ENCODE measurements at regions not wholly inside any gene's neighbourhood (a gene's known extent, or its start where the extent isn't known, plus 50 kb on each side); places are given as distances from the start of the nearest gene placed in this dataset.
"Not testable (repeated sequence)": the region's sequence is repeated elsewhere in the genome, so short reads cannot be mapped to it uniquely, and the experiment has no call there.

GRCh38 chr1:8230292-8230621, 87.7 kb upstream of the SLC45A1 start:
- H3K4me3 ChIP-seq (ENCODE audit: low read depth, low read length): no peak overlapping the region
- DNase-seq (ENCODE audit: low read depth): no peak
- TF ChIP-seq, protein P1, sequence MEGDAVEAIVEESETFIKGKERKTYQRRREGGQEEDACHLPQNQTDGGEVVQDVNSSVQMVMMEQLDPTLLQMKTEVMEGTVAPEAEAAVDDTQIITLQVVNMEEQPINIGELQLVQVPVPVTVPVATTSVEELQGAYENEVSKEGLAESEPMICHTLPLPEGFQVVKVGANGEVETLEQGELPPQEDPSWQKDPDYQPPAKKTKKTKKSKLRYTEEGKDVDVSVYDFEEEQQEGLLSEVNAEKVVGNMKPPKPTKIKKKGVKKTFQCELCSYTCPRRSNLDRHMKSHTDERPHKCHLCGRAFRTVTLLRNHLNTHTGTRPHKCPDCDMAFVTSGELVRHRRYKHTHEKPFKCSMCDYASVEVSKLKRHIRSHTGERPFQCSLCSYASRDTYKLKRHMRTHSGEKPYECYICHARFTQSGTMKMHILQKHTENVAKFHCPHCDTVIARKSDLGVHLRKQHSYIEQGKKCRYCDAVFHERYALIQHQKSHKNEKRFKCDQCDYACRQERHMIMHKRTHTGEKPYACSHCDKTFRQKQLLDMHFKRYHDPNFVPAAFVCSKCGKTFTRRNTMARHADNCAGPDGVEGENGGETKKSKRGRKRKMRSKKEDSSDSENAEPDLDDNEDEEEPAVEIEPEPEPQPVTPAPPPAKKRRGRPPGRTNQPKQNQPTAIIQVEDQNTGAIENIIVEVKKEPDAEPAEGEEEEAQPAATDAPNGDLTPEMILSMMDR (conservative IDR thresholded peaks at IDR 0.05; ENCODE audit: low read depth, low read length): no peak

DNA sequence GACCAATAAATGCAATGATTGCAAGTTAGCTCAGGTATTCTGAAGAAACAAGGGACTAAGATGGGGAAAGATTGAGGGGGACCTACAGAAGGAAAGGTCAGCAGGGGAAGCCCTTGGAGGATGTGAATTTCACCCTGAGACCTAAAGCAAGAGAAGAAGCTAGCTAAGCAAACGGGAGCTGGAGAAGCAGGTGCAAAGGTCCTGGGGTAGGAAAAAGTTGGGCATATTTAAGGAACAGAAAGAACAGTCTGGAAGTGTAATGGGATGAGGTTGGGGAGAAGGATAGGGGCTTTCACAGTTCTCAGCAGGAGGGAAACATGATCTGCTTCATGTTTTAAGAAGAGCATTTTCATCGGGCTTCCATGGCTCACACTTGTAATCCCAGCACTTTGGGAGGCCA, 89.7 kb upstream of the SLC45A1 start:
- TF ChIP-seq, protein P1 (conservative IDR thresholded peaks at IDR 0.05; ENCODE audit: low read depth, low read length): no peak
- H3K4me3 ChIP-seq (ENCODE audit: low read depth, low read length): no peak overlapping the region
- no peak for DNase-seq (ENCODE audit: low read depth)

DNA sequence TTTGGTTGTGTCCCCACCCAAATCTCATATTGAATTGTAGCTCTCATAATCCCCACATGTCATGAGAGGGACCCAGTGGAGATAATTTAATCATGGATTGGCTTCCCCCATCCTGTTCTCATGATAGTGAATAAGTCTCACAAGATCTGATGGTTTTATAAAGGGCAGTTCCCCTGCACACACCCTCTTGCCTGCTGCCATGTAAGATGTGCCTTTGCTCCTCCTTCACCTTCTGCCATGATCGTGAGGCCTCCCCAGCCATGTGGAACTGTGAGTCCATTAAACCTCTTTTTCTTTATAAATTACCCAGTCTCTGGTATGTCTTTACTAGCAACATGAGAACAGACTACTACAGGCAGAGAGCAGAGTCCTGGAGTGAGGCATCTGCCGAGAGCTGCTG, 90.2 kb upstream of the SLC45A1 start:
- DNase-seq (ENCODE audit: low read depth): not testable (repeated sequence)

GRCh38 chr1:8226747-8227146, 91.2 kb upstream of the SLC45A1 start:
- DNase-seq (ENCODE audit: low read depth): no peak
- TF ChIP-seq, protein P1 (conservative IDR thresholded peaks at IDR 0.05; ENCODE audit: low read depth, low read length): no peak

More for the DNA sequence above, 90.2 kb upstream of the SLC45A1 start:
- H3K4me3 ChIP-seq (ENCODE audit: low read depth, low read length): not testable (repeated sequence)

DNA sequence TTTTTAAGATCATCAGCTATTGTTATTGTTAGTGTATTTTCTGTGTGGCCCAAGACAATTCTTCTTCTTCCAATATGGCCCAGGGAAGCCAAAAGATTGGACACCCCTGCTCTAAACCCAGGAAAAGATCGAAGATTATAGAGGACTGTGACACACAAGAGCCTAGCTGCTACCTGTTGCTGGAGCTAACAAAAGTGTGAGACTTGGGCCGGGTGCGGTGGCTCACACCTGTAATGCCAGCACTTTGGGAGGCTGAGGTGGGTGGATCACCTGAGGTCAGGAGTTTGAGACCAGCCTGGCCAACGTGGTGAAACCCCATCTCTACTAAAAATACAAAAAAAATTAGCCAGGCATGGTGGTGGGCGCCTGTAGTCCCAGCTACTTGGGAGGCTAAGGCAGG, 91.9 kb upstream of the SLC45A1 start:
- DNase-seq (ENCODE audit: low read depth); H3K4me3 ChIP-seq (ENCODE audit: low read depth, low read length): not testable (repeated sequence)

More at GRCh38 chr1:8226747-8227146, 91.2 kb upstream of the SLC45A1 start:
- H3K4me3 ChIP-seq (ENCODE audit: low read depth, low read length): no peak overlapping the region

GRCh38 chr1:8223526-8223925, 94.4 kb upstream of the SLC45A1 start:
- TF ChIP-seq, protein P1 (conservative IDR thresholded peaks at IDR 0.05; ENCODE audit: low read depth, low read length): no peak
- DNase-seq (ENCODE audit: low read depth): no peak
- H3K4me3 ChIP-seq (ENCODE audit: low read depth, low read length): no peak overlapping the region

DNA sequence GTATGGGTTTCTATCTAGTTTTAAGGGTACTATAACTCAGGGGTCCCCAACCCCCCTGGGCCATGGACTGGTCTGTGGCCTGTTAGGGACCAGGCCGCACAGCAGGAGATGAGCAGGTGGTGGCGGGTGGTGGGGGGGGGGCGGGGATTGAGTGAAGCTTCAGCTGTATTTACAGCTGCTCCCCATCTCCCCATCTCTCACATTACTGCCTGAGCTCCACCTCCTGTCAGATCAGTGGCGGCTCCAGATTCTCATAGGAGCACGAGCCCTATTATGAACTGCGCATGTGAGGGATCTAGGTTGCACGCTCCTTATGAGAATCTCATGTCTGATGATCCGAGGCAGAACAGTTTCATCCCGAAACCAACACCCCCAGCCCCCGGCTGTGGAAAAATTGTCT, 95.1 kb upstream of the SLC45A1 start:
- TF ChIP-seq, protein P1 (conservative IDR thresholded peaks at IDR 0.05; ENCODE audit: low read depth, low read length): no peak
- DNase-seq (ENCODE audit: low read depth): no peak
- H3K4me3 ChIP-seq (ENCODE audit: low read depth, low read length): no peak overlapping the region

GRCh38 chr1:8219530-8219929, 98.4 kb upstream of the SLC45A1 start:
- no peak for DNase-seq (ENCODE audit: low read depth)
- TF ChIP-seq, protein P1 (conservative IDR thresholded peaks at IDR 0.05; ENCODE audit: low read depth, low read length): no peak
- no peak overlapping the region for H3K4me3 ChIP-seq (ENCODE audit: low read depth, low read length)
